HG03469 (cell line): ENCODE measurements at regions not wholly inside any gene's neighbourhood (a gene's known extent, or its start where the extent isn't known, plus 50 kb on each side); places are given as distances from the start of the nearest gene placed in this dataset.

ENCODE experiments used
- ATAC-seq: cut with Tn5 transposase; IDR thresholded peaks from one replicate; pipeline ENCODE4 v1.9.1; 2021; ENCODE audit warnings: mild to moderate bottlenecking, moderate library complexity, moderate number of reproducible peaks; ENCODE audit not compliant: unreplicated experiment

DNA sequence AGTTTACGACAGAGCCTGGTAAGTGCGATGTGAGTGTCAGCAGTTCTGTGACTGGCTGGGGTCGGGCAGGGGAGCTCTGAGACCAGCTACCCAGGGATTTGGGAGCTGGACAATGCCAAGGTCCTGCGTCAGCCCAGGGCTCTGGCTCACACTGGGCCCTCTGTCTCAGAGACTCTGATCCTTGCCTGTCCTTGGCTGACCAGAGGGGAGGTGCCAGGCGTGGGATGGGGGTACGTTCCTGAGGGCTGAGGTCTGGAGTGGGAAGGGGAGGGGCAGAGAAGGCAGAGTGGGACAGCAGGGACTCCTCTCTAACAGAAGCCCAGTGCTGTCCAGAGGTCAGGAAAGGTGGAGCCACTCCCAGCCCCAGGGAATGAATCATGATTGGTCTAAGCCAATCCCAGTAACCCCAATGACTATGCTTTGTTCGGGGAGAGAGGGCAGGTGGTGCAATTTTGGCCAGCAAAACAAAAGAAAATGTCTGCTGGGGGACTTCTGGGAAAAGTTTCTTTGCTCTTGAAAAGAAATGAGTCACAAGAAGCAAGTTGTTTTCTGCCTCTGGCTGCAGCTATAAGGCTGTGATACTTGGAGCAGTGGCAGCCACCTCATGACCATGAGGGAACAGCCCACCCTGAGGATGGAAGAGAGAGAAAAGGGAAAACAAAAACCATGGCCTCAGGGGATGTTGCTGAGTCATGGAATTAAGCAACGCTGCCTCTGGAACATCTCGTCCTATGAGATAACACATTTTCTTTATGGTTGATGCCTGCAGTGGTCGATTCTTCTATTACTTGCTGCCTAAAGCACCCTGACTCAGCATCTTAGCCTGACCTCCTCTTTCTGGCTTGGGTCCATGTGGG is 108.3 kb downstream of the CHST1 start:
- no peak for ATAC-seq

DNA sequence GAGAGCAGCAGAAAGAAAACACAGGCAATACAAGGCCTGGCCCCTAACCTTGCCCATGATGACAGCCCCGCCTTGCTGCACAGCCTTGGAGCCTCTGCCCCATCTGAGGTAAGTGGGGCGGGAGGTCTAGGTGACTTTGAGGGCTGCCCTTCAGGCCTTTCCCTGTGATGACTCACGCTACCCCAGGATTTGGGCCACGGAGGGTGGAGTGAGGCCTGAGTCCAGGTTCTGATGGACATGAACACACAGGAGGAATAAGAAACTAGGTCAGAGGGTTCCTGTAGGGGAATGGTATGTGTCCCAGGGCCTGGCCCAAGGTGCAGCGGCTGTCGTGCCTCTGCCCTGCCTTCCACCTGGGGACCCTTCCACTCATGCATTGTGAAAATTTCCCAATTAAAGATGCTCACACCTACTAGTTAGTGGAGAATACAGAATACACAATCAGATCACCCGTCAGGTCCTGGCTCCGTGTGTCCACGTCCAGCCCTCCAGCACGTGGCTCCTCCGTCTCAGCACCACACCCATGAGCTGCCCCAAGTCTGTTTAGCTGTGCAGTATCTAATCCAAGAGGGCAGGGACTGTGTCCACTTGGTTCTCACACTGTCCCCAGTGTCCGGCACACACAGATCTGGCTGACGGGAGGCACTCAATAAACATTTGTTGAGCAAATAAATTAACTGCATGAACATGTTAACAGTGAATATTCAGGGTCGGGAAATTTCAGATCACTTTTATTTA is 111.0 kb downstream of the CHST1 start:
- ATAC-seq, result no peak

DNA sequence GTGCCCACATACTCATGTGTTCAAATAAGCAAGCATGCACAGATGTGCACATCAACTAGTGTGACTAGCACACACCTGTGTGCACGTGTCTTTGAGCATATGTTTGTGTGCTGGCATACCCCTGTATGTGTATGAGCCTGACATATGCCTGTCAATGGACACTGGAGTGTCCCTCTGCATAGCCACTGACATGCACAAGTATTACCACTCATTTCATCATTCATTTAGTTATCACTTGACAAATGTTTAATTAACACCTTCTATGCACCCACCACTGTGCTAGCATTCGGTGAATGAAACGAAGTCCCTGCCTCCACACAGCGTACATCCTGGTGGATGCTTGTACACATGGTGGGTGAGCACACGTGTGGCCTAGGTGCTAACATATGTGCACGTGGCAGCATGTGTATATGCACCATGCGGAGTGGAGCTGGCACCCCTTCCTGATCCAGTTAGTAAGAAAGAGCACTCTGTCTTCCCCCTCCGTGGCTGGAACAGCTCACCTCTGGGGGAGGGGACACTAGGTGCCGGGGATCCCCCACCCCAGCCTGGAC is 112.0 kb downstream of the CHST1 start:
- no peak for ATAC-seq

DNA sequence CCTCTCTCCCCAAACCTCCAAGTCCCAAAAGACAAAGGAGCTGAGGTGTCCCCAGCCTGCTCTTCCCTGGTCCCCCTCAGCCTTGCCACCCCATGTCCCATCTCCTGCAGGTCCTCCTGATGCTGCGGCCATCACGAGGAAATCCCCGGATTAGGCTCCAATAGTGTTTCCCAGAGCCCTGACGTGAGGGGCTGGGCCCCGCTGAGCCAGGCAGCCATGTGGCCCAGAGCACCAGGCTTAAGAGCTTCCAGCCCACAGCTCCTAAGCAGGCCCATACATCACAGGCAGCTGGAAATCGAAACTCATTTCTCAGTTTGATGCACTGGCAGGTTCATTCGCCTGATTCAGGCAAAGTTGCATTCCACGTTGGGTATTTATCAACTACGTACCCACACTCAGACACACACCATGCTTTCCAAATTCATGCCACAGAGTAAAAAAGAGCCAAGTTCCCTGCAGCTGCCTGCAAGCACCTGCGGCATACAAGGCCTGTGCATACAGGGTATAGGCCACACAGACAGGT is 114.2 kb downstream of the CHST1 start:
- no peak for ATAC-seq

DNA sequence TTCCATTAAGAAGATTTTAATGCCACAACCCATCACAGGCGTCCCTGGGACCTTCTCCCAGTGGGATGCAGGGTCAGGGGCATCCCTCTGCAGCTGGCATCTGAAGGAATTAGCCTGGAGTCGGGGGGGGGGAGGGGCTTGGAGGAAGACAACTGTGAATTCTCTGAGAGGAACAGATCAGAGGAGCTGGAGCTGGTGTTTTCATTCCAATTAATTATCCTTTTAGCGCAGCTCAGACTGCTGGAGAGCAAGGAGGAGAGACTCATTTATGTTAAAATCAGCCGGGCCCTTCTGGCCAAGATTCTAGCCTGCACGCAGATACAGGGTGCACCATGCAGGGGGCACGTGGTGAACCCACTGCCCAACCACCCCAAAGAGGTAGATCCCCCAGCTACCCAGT is 116.2 kb downstream of the CHST1 start:
- no peak for ATAC-seq

DNA sequence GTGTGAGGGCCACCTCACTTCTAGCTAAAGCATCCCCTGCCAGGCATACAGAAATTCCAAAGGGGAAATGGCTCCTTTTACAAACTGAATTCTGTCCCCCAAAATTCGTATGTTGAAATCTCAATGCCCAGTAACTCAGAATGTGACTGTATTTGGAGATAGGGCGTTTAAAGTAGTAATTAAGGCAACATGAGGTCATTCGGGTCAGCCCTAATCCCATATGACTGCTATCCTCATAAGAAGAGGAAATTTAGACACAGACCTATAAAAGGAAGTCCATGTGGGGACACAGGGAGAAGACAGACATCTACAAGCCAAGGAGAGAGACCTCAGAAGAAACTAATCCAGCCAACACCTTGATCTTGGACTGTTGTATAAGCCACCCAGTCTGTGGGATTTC is 119.1 kb downstream of the CHST1 start:
- ATAC-seq, result no peak

DNA sequence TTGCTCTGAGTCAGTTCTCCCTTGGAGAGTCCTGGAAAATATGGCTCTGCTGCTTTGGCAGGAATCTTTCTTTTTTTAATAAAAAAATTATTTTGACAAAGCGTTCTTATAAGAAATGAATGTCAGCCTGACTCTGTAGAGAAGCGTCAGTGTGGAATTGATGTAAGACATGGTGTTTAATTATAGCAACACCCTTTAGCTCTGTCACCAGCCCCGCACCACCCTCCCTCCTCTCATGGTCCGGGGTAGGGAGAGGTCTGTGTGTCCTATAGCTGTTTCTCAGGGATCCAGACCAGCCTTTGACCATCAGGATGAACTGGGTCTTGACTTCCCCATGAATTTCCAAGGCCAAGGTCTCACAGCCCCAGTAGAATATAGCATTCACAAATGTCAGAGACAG is 120.6 kb downstream of the CHST1 start:
- ATAC-seq, result no peak

DNA sequence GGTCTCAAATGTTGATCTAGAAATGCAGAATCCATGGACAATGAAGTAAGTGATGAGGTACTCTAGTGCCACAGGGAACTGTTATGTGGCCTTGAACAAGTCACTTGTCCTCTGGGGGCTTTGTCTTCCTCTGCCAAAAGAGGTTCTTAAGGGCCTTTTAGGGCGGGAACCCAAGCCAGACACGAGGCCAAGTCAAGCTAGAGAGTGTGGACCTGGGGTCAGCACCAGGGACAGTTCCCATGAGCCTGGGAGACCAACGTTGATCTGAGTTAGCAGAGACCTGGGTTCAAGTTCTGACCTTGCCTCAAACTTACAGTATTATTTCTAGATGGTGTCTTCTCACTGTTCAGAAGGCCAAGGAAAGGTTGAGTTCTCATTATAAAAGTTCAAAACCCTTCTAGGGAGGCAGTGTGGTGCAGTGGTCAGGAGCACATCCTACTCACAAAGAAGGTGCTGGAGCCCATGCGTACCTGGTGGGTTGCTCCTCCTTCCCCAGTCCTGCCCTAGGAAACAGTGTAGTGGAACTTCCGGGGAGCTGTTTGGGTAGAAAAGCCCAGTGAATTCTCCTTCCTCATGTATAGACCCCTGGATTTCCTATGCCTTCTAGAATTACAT is 121.5 kb downstream of the CHST1 start:
- ATAC-seq, result no peak

DNA sequence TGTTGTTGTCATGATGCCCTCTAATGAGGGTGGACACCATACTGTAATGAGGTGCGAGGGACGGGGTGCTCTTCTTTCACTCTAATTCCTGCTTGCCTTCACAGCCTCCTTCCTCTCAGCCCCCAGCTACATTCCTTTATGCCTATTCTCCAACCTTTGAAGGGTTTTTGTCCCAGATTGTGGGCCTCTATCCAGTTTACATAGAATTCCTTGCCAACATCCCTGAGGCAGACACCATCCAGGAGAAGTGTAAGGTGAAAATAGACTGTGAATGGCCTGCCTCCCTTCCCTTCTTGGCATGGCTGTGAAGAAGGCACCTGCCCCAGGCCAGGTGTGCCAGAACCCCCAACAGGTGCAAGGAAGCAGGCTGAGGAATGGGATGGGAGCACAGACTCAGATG is 122.3 kb downstream of the CHST1 start:
- ATAC-seq, result no peak

DNA sequence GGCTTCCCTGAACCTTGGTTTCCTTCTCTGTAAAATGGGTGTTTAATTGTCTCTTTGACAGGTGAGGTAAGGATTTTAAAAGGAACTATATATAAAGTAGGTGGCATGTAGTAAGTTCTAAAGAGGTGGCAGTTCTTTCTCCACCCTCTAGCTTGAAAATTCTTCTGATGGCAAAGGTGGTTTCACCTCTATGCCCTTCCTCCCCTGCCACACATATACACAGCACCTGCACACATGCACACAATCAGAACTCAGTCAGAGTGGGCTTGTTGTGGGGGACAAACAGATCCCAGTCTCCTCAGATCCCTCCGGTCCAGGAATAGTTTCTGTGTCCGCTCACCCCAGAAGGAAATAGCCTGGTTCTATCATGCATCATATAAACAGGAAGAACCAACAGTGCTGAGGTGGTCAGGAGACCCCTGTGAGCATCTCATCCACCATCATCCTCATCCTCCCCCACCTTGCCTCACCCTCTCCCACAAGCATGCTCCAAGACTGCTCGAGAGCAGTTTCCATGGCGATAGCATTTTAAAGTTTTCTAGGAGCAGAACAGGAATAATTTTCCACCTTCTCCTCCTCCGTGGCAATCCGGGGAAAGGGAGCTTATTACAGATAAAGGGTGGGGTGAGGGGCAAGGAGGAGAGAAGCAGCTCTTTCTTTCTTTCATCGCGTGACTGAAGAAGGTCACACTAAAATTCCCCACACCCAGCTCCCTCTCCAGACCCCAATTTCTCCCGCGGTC is 123.6 kb downstream of the CHST1 start:
- ATAC-seq, result no peak

DNA sequence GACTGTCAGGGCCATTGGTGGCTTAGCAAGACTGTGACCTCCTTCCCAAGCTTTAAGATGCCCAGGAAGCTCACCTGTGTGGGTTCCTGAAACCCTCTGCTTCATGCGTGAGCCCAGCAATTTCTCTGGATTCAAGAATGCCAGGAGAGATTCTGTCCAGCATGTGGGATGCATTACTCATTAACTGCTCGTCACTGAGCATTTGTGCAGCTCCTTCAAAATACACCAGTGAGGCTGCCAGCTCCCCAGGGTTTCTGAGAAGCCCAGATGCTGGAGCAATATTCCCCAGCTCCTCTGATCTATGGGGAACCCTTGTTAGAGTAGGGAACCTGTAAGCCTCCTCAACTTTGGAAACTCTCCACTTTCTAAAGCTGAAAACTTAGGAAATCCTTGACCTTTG is 126.5 kb downstream of the CHST1 start:
- ATAC-seq, result no peak

DNA sequence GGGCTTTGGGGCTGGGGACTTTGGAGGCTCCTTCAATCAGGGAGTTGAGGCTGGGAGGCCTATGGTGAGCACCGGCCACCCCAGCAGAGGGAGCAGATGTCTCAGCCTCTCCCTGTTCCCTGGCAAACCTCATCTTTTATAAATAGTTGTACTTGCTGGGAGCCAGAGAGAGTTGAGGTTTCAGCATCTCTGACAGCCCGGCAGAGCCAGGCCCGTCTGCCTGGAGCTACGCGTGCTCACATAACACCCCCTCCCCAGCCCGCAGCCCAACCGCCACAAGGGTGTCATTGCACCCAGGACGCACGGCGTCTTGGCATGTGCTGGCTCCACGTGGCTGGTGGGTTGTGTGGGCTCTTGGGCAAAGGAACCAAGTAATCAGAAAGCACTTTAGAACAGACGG is 127.1 kb downstream of the CHST1 start:
- ATAC-seq, result no peak

DNA sequence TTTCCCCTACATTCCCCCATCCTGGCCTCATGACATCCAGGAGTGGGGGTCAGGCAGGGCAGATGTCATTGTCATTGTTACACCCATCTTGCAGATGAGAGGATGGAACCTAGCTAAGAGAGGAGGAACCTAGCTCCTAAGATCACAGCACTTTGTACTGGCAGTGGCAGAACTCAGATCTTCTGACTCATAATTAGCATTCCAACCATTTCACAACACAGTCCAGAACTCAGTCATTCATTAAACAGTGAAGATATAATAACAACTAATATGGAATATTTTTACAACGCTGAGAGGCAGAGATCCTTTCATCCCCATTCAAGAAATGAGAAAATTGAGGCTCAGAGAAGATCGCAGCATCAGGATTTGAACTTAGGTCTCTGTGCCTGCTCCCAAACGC is 127.8 kb downstream of the CHST1 start:
- no peak for ATAC-seq

DNA sequence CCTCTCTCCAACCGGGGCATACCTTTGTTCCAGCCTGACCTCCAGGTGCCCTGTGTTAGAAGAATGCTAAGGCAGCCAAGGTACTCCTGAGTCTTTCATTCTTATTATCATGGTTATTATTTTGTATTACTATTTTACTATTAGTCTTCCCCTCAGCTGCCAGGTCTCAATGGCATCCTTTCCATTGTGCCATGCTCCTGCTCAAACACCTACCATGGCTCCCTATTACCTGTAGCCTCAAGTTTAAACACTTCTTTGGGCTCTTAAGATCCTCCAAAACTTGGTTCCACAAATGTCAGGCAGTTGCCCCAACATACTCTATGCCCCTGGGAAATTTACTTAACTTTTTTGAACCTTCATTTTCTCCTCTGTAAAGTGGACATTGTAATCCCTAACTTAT is 130.4 kb downstream of the CHST1 start:
- ATAC-seq, result no peak

DNA sequence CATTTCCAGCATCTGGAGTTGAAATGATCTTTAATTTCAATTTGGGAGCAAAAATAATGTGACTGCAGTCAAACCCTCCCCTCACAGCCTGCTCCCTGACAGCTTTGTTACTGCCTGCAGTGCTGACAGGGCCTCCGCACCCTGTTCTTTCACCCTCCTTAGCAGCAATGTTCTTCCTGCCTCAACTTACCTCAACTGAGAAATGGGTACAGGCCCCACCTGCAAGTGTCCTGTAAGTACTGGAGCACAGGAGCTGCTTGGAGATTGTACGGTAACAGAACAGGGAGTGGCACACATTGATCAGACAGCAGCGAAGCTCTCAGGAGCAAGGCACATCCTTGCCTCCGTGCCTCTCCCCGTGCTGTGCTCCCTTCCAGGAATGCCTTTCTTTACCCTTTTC is 131.3 kb downstream of the CHST1 start:
- no peak for ATAC-seq

DNA sequence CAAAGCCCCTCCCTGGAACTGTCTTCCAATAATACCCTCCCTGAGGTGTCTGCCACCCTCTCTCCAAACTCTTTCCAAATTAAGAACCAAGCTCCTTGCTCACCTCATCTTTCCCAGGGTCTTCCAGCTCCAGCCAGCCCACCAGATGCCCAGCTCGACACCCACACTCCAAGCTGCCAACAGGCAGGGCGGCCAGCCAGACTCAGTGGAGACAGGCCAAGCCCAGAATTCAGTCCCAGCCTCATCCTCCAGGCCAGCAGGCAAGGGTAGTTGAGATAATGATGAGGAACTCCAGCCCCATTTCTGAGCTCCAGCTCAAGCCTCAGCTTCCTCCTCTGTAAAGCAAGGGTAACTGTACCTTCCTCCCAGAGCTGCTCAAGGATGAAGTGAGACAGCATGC is 132.9 kb downstream of the CHST1 start:
- no peak for ATAC-seq

DNA sequence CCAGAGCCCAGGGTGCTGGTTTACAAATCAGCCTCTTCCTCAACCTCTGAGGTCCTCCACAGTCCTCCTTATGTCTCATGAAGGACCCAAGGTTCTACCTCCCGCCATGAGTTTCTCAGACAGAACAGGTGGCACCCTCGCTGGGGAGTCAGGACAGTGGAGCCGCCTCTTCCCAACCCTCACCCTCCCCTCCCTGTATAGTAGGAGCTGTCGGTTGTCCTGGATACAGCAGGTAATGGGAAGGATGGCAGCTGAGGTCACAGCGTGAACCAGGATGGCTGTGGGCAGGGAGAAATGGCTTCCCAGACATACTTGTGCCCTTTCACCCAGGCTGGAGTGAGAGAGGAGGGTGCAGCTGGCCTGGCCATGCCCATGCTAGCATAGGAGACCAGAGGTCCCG is 134.6 kb downstream of the CHST1 start:
- ATAC-seq, result no peak

DNA sequence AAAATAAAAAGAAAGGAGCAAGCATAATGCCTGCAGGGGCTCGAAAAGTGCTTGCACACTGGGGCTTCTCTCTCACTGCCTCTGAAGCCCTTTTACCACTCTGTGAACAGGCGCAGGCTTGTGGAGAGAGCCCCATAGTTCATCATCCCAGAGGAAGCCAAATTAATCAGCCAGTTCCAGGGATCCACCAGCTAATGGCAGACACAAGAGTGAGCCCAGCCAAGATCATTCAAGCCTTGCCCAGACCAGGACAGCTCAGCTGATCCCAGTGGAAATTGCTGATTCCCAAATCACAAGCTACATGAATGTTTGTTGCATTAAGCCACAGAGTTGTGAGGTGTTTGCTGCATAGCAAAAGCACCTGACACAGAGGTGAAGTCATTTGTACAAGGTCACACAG is 135.3 kb downstream of the CHST1 start:
- ATAC-seq, result no peak

DNA sequence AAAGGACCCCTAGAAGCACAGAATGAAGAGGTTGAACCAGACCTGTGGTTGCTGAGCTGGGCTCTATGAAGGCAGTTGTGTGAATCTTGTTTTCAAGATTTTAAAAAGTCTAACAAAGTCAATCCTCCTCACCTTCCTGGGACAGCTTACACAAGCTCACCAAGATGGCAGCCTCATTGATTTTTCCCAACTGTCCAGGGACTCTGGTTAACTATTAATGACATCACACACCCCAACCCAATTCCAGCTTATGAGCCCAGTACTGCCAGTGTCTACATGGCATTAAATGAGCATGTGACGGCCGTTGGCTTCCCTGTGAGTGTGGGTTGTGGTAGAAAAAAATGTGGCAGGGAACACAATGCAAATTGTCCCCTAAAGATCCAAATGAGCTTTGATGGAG is 137.0 kb downstream of the CHST1 start:
- ATAC-seq, result no peak

DNA sequence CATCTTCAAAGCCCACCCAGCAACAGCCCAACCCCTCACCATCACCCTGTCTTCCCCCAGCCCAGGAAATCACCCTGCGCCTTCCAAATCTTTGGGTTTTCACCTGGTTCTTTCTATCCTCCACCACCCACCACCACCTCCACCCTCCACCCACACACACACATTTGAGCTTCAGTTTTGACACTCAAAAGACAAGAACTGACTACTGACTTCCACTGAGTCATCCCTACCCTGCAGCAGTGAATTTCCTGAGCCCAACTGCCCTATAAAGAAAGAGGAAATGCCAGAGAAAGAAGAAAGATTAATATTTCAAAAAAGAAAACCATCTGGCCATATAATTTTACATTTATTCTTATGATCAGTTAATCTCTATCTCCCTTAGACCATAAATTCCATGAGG is 137.5 kb downstream of the CHST1 start:
- no peak for ATAC-seq

DNA sequence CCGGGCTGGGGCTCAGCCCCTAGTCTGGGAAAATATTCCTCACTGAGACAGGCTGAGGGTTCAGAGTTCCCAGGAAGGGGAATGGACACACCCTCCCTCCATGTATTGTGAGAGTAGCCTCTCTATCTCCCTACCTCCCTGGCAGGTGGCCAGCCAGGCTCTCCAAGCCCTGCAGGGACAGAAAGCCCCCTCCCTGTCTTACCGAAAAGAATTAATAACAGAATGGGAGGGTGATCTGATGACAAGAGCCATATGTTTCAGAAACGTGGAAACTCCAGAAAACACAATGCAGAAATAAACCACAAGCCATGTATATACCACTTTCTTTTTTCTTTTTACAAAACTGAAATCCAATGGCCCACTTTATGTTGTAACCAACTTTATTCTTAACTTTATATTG is 140.0 kb downstream of the CHST1 start:
- no peak for ATAC-seq
